Cardiac muscle cell (in vitro differentiated cells and primary cell): ENCODE measurements at regions not wholly inside any gene's neighbourhood (a gene's known extent, or its start where the extent isn't known, plus 50 kb on each side); places are given as distances from the start of the nearest gene placed in this dataset.

Experiments
- DNase-seq, 2 donors: peaks; one replicate each; pipeline versions ENCODE4 v3.0.0 to v3.0.0-alpha.2; 2010 to 2017; ENCODE audit warnings: low read depth in 1 of 2, low spot score in 1 of 2
- H3K27ac ChIP-seq: fragments of 200-600 bp; sonication (generic); 2 replicates; pipeline ENCODE4 v1.5.1; 2016
- H3K27me3 ChIP-seq: fragments of 200-600 bp; sonication (generic); 2 replicates; pipeline ENCODE4 v1.6.0; 2016; ENCODE audit warnings: control low read depth
- H3K36me3 ChIP-seq: fragments of 200-600 bp; sonication (generic); 2 replicates; pipeline ENCODE4 v1.5.1; 2016; ENCODE audit warnings: control low read depth
- H3K4me1 ChIP-seq: fragments of 200-600 bp; sonication (generic); 2 replicates; pipeline ENCODE4 v1.8.1; 2017; ENCODE audit warnings: low read depth, mild to moderate bottlenecking, mixed run types
- H3K4me3 ChIP-seq: fragments of 200-600 bp; sonication (generic); 2 replicates; pipeline ENCODE4 v1.5.1; 2016; ENCODE audit warnings: mild to moderate bottlenecking
- H3K9me3 ChIP-seq: fragments of 200-600 bp; sonication (generic); 2 replicates; pipeline ENCODE4 v1.5.1; 2017; ENCODE audit warnings: low read depth, mild to moderate bottlenecking, control low read depth
- CTCF ChIP-seq: IDR thresholded peaks from 2 replicates; pipeline ENCODE4 v1.5.1; 2012; ENCODE audit warnings: low read depth, mild to moderate bottlenecking, low read length

DNA sequence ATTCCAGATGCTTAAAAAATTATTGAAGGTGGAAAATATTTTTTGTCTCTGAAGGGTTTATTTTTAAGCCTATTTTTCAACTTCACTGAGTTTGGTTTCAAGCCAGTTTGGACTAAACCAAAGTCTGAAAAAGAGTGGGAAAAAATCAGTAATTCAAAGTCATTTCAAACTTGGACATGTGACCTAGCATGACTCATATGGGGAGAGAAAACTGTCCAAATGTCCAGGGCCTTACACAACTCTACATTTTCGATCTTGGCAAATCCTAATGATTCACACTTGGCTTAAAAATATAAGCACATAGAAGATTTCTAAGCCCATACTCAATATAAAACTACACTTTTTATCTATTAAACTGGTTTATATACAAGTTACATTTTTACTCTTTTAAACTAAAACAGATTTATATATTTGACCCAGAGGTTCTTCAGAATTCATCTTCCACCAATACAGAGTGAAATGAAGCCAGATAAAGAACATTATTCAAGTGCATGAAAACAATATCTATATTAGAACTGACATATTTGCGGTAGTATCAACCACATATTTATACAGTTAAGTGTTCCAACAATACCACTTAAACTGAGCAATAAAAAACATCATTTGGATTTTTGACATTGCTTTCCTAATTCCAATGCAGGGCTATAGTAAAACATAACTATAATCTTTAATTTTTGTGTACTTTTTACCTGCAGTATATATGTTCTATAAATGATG is 110.3 kb upstream of the TCF21 start:
- H3K9me3 ChIP-seq, result no peaks in the 10 kb centered on the region
- no peaks in the 10 kb centered on the region for H3K4me1 ChIP-seq
- no peaks in the 10 kb centered on the region for H3K36me3 ChIP-seq
- DNase-seq, result peak in 1 of 2 donors; percentile 95
- H3K4me3 ChIP-seq, result no peak overlapping the region
- peaks cover 52% of the 10 kb centered on the region for H3K27me3 ChIP-seq
- no peak for TF ChIP-seq CTCF
- no peak overlapping the region for H3K27ac ChIP-seq

DNA sequence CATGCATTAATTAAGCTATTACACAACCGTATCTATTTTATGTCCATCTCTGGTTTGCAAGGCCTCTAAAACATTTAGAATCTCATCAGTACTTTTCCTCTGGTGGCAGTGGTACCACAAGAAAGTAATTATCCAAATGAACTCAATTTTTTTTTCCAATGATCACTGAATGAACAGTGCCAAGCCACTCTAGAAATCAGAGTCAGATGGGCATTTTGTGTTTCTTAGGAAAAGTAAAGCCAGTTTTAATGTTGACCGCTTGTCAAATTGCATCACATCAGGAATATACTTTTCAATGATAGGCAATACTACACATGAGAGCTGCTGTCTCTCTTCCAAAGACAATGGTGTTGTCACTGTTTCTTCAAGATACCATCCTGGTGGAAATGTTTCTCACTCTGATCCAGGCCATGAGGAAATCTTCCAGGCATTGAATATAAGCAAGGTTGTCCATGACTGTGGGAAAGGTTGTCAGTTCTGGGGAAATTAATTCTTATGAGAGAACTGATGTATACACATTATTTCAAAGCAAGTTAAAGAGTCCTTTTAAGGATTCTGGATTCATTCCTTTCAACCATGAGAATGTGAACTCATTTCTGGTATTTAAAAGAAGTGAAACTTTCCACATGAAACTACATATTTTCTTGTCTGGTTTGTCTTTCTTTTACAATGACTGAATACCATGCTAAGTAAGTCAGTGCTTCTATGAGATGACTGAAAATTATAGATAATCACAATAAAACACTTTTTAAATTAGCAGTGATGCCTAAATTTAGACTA is 108.8 kb upstream of the TCF21 start:
- DNase-seq, result no peak
- no peak overlapping the region for H3K27ac ChIP-seq
- no peaks in the 10 kb centered on the region for H3K4me1 ChIP-seq
- no peaks in the 10 kb centered on the region for H3K36me3 ChIP-seq
- peaks cover 50% of the 10 kb centered on the region for H3K27me3 ChIP-seq
- H3K9me3 ChIP-seq, result no peaks in the 10 kb centered on the region
- no peak for TF ChIP-seq CTCF
- H3K4me3 ChIP-seq, result no peak overlapping the region

DNA sequence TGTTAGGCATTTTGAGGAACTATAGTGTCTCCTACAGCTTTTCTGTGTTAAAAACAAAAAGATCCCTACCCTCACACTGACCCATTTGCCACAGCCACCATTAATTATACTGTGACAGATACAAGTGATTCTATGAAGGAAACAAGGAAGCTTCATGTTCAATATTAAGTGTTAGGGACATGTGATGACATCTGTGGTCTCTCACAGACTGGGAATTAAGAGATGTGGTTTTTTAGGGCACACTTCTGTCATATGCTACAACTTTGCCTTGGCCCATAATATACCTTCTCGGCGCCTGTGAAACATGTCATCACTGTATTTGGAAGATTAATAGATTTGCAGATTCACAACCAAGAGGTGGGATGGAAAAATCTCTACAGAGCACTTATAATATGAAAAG is 102.9 kb upstream of the TCF21 start:
- Histone ChIP-seq H3K4me3 (no peak overlapping the region), H3K36me3 (no peaks in the 10 kb centered on the region), H3K27me3 (peaks cover 32% of the 10 kb centered on the region), H3K4me1 (no peaks in the 10 kb centered on the region), H3K27ac (no peak overlapping the region), H3K9me3 (no peaks in the 10 kb centered on the region)
- peak in 1 of 2 donors; percentile 22 for DNase-seq
- no peak for TF ChIP-seq CTCF

DNA sequence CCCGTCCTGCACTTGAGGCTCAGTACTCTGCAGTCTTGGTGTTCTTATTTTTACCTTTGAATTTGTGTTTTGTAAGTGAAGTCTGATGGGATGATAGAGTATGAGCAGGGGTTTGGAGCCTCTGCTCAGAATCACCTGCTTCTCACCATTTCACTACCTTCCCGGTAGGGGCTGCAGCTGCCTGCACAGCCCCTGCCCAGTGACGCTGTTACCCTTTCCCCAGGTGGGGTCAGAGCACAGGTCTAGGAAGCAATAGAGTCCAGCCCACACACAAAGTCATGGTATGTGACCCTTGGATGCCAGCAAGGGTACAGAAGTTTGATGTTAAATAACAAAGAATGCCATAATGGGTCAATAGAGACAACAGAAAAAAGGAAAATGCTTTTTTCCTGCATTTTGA is 101.8 kb upstream of the TCF21 start:
- DNase-seq, result no peak
- Histone ChIP-seq H3K4me1 (no peaks in the 10 kb centered on the region), H3K4me3 (no peak overlapping the region), H3K27me3 (peaks cover 28% of the 10 kb centered on the region), H3K27ac (no peak overlapping the region), H3K9me3 (no peaks in the 10 kb centered on the region), H3K36me3 (no peaks in the 10 kb centered on the region)
- no peak for TF ChIP-seq CTCF

DNA sequence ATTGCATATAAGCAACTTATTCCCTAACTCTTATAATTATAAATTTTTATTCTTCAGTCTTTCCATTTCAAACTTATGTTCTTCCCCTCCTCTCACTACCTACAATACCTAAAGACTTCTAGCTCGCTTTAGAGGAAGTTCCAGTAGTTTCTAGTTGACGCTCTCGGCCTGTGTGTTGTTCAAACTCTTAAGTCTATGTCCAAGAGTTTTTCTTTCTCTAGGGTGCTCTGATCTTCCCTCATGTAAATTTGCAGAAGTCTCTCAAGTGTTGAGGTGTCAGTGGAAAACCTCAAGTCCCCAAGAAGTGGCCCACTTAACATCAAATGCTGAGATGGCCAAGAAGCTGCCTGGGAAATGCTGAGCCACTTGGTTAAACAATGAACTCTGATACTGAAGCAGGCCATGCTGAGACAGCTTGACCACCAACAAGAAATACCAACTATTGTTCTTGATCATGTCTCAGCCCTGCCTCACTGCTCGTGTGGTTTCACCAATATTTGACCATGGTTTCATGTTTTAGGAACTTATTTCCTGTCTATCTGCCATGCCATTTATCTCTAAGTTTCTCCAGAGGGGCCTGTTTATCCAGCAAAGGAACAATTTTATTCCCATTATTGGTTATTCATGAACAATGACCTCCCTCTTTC is 100.9 kb upstream of the TCF21 start:
- H3K4me1 ChIP-seq, result no peaks in the 10 kb centered on the region
- peak in 1 of 2 donors; percentile 78 for DNase-seq
- no peak overlapping the region for H3K27ac ChIP-seq
- H3K9me3 ChIP-seq, result no peaks in the 10 kb centered on the region
- no peak for TF ChIP-seq CTCF
- H3K27me3 ChIP-seq, result peaks cover 24% of the 10 kb centered on the region
- H3K36me3 ChIP-seq, result no peaks in the 10 kb centered on the region
- no peak overlapping the region for H3K4me3 ChIP-seq
